HL-60 (cell line): ENCODE measurements at regions not wholly inside any gene's neighbourhood (a gene's known extent, or its start where the extent isn't known, plus 50 kb on each side); places are given as distances from the start of the nearest gene placed in this dataset.

Experiments used
- DNase-seq, 2 experiments: peaks; one replicate each; pipeline ENCODE4 v3.0.0-alpha.2; 2010 to 2020; ENCODE audit warnings: low read depth in 1 of 2, low spot score in 1 of 2
- H3K27ac ChIP-seq: fragments of 250-450 bp; sonication (Bioruptor Pico); replicated peaks from 2 replicates; pipeline ENCODE4 v1.5.1; 2020; ENCODE audit warnings: mild to moderate bottlenecking, moderate library complexity
- H3K27me3 ChIP-seq: fragments of 250-450 bp; sonication (Bioruptor Pico); 2 replicates; pipeline ENCODE4 v1.5.1; 2021; ENCODE audit warnings: mild to moderate bottlenecking, moderate library complexity; ENCODE audit not compliant: insufficient read depth, poor library complexity, severe bottlenecking
- H3K4me3 ChIP-seq: replicated peaks from 2 replicates; pipeline ENCODE4 v1.5.1; 2011; ENCODE audit warnings: mild to moderate bottlenecking, control low read depth, low read length; ENCODE audit not compliant: insufficient read depth
- GABPA ChIP-seq: IDR thresholded peaks from 2 replicates; pipeline ENCODE4 v1.6.1; 2012; ENCODE audit warnings: low read depth
- POLR2AphosphoS5 ChIP-seq: IDR thresholded peaks from 2 replicates; pipeline ENCODE4 v1.6.1; 2012; ENCODE audit warnings: low read depth
- REST ChIP-seq: IDR thresholded peaks from 2 replicates; pipeline ENCODE4 v1.6.1; 2012; ENCODE audit warnings: low read depth; ENCODE audit not compliant: insufficient replicate concordance
- SPI1 ChIP-seq: IDR thresholded peaks from 2 replicates; pipeline ENCODE4 v1.6.1; 2012; ENCODE audit warnings: low read depth, mild to moderate bottlenecking, borderline replicate concordance
- TF ChIP-seq, protein P1 (sequence below): IDR thresholded peaks from one replicate; pipeline ENCODE4 v1.5.1; 2011; ENCODE audit warnings: low read length, control low read depth, inconsistent platforms; ENCODE audit not compliant: insufficient read depth

DNA sequence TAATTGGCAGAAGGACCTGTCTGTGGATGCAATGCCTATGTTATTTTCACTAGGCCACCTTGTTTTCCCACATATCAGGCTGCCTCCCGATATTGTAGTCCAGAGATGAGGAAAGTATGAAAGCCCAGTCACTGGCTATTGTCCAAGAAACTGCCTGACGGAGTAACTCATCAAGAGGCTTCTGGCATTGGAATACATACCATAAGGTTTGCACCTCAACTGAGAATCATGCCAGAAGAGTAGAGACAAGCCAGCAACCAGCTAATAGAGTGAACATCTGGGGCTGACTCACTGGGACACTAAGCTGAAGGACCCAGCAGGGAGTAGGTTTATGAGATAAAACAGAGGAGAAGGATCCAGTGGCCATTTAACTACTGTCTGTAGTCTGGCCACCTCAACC lies 137.2 kb upstream of the FST start:
- DNase-seq = no peak
- no peak overlapping the region for H3K27ac ChIP-seq
- H3K4me3 ChIP-seq = no peak overlapping the region
- H3K27me3 ChIP-seq = no peaks in the 10 kb centered on the region
- TF ChIP-seq SPI1 (no peak), POLR2AphosphoS5 (no peak), GABPA (no peak), REST (no peak)
- TF ChIP-seq, protein P1, sequence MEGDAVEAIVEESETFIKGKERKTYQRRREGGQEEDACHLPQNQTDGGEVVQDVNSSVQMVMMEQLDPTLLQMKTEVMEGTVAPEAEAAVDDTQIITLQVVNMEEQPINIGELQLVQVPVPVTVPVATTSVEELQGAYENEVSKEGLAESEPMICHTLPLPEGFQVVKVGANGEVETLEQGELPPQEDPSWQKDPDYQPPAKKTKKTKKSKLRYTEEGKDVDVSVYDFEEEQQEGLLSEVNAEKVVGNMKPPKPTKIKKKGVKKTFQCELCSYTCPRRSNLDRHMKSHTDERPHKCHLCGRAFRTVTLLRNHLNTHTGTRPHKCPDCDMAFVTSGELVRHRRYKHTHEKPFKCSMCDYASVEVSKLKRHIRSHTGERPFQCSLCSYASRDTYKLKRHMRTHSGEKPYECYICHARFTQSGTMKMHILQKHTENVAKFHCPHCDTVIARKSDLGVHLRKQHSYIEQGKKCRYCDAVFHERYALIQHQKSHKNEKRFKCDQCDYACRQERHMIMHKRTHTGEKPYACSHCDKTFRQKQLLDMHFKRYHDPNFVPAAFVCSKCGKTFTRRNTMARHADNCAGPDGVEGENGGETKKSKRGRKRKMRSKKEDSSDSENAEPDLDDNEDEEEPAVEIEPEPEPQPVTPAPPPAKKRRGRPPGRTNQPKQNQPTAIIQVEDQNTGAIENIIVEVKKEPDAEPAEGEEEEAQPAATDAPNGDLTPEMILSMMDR = no peak

GRCh38 chr5:53350368-53350767 lies 130.1 kb upstream of the FST start:
- Histone ChIP-seq H3K4me3 (no peak overlapping the region), H3K27ac (no peak overlapping the region), H3K27me3 (no peaks in the 10 kb centered on the region)
- DNase-seq = no peak
- TF ChIP-seq REST (no peak), POLR2AphosphoS5 (no peak), SPI1 (no peak), GABPA (no peak)
- TF ChIP-seq, protein P1 = no peak

GRCh38 chr5:53350991-53351770 lies 129.2 kb upstream of the FST start:
- DNase-seq = no peak
- no peaks in the 10 kb centered on the region for H3K27me3 ChIP-seq
- TF ChIP-seq REST (no peak), GABPA (no peak), POLR2AphosphoS5 (no peak), SPI1 (no peak)
- TF ChIP-seq, protein P1 = no peak
- H3K4me3 ChIP-seq = no peak overlapping the region
- no peak overlapping the region for H3K27ac ChIP-seq
